GM13976 (cell line): ENCODE measurements at regions not wholly inside any gene's neighbourhood (a gene's known extent, or its start where the extent isn't known, plus 50 kb on each side); places are given as distances from the start of the nearest gene placed in this dataset.

ENCODE experiments used
- DNase-seq: peaks from one replicate; pipeline ENCODE4 v3.0.0; 2012; ENCODE audit warnings: low spot score
- in situ Hi-C: fragments of 300-500 bp; cut with MboI; formaldehyde crosslinking; loops from one replicate; pipeline ENCODE4 v1.12.0; 2022; ENCODE audit warnings: low sequenced_read_pairs, mixed read lengths, inconsistent platforms; ENCODE audit not compliant: unreplicated experiment
- TF ChIP-seq, protein P1 (sequence below): IDR thresholded peaks from 2 replicates; pipeline ENCODE4 v1.5.1; 2012; ENCODE audit warnings: borderline replicate concordance, mild to moderate bottlenecking; ENCODE audit not compliant: insufficient read depth; ENCODE audit errors: extremely low read depth, missing control alignments, control extremely low read depth

DNA sequence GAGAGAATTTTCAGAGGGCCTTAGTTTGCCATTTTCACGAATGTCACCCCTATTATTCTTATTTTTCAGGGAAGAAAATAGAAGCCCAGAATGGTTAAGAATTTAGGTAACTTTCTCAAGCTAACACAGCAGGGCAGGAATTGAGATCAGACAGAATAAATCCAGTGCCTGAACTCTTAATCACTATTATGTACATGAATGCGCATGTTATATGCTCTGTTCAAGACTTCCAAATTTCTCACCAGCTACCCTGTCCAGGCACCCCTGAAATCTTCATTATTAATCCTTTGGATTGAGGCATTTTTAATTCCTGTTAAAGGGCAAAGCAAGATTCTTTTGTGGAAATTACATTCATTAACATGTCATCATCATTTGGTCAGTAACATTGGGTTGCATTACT is 218.4 kb downstream of the ACTR3 start:
- in situ Hi-C loops, result no loop called here
- TF ChIP-seq, protein P1, sequence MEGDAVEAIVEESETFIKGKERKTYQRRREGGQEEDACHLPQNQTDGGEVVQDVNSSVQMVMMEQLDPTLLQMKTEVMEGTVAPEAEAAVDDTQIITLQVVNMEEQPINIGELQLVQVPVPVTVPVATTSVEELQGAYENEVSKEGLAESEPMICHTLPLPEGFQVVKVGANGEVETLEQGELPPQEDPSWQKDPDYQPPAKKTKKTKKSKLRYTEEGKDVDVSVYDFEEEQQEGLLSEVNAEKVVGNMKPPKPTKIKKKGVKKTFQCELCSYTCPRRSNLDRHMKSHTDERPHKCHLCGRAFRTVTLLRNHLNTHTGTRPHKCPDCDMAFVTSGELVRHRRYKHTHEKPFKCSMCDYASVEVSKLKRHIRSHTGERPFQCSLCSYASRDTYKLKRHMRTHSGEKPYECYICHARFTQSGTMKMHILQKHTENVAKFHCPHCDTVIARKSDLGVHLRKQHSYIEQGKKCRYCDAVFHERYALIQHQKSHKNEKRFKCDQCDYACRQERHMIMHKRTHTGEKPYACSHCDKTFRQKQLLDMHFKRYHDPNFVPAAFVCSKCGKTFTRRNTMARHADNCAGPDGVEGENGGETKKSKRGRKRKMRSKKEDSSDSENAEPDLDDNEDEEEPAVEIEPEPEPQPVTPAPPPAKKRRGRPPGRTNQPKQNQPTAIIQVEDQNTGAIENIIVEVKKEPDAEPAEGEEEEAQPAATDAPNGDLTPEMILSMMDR, result no peak
- no peak for DNase-seq

DNA sequence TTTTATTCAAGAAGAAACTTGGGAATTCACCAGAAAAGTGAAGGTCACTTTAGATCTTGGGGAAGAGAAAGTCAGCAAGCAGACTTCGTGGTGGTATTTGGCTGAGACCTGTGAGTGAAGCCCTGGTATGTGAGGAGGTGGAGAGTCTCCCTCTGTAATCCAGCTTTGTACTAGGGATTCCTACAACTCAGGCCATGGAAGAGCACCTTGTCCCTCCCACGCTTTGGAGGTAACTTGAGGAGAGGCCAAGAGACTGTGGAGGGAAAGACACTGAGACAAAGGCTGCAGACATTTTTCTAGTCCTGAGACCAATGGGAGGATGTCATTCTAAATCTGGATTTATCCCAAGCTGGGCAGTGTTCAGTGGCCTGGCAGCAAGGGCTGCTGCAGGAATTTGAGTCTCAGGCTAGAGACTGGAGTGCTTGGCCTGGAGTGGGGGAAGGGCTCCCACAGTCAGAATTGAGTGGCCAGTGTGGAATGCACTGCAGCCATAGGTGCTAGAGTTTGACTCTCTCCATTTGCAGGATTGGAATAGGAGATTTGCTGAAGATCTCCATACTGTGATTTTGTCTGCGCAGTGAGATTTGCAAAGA is 219.0 kb downstream of the ACTR3 start:
- no peak for DNase-seq
- in situ Hi-C loops, result no loop called here
- TF ChIP-seq, protein P1, result no peak

DNA sequence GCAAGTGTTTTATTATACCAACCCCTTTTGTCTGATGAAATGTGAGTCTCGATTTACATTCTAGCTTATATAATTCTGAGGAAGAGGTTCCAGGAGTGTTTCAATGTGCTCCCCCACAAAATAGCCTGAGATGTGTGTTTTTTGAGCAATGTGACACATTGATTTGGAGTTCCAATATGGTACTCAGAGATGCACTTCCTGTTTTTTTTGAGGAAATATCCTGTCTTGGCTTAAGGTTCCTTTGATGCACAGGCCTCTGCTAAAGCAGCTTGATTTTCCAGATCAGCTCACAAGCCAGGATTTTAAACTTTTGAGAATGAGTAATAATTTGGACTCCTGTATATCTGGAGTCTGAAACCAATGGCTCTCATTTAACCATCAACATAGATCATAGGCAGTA is 221.4 kb downstream of the ACTR3 start:
- TF ChIP-seq, protein P1, result no peak
- in situ Hi-C loops, result no loop called here

DNA sequence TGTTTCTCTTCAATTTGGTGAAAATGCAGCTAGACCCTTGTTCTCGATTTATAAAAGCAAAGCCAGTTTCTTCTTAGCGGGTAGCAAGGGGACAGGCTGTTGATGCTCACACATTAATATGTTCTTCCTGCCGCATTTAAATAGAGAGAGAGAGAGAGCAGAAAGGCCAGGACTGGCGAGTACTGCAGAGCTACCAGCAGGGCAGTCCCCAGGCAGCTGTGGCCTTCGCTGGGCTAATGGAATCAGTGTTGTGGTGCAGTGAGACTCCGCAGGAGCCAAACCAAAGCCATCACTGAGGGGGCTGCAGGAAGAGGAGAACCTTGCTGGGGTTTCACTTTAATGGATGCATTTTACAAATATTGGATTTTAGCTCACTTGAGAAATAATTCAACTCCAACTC is 223.6 kb downstream of the ACTR3 start:
- in situ Hi-C loops, result no loop called here
- TF ChIP-seq, protein P1, result no peak
- no peak for DNase-seq

More for the DNA sequence above, 221.4 kb downstream of the ACTR3 start:
- no peak for DNase-seq

DNA sequence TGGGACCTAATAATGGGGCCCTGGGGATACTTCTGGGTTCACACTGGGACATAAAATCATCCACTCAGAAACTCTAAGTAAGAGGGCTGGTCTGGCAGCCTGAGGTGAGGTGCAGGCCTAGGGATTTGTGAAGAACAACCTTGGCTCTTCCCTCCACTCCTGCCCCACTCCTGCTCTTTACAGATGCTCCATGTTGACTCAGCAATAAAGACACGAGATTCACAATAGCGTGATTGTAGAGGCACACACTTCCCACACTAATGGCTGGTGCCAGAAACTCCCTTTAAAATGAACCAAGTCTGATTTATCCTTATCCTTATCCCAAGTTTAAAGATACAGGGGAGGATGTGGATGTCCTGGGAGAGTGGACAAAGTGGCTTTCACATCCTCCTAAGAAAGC is 228.2 kb downstream of the ACTR3 start:
- in situ Hi-C loops, result no loop called here
- TF ChIP-seq, protein P1, result no peak
- no peak for DNase-seq

DNA sequence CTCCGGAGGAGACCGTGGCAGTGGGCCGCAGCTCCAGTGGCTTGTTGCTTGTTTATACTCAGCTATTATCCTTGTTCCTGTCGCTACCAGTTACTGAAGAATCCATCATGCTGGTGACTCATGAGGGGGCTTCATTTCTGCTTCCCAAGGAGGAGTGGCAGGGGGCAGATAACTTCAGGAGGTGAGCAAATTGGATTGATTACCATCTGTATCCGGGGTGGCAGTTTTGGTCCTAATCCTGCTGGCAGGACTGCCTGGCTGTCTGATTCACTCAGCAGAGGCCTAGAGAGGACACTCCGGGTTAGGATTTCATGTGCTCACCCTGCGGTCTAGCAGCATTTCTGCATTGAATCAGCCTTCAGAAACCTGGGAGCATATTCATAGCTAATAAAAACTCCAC is 230.0 kb downstream of the ACTR3 start:
- TF ChIP-seq, protein P1, result no peak
- DNase-seq, result no peak

More for the DNA sequence above, 230.0 kb downstream of the ACTR3 start:
- in situ Hi-C loops, result no loop called here
